LNCAP (cell line): ENCODE measurements at regions not wholly inside any gene's neighbourhood (a gene's known extent, or its start where the extent isn't known, plus 50 kb on each side); places are given as distances from the start of the nearest gene placed in this dataset.

Source experiments
- TF ChIP-seq, protein P1 (sequence below): fragments of 450-650 bp; IDR thresholded peaks from 2 replicates; pipeline ENCODE4 v1.5.1; 2017; ENCODE audit warnings: mild to moderate bottlenecking

GRCh38 chr2:207337234-207338219, 171.8 kb upstream of the KLF7 start:
- TF ChIP-seq, protein P1, sequence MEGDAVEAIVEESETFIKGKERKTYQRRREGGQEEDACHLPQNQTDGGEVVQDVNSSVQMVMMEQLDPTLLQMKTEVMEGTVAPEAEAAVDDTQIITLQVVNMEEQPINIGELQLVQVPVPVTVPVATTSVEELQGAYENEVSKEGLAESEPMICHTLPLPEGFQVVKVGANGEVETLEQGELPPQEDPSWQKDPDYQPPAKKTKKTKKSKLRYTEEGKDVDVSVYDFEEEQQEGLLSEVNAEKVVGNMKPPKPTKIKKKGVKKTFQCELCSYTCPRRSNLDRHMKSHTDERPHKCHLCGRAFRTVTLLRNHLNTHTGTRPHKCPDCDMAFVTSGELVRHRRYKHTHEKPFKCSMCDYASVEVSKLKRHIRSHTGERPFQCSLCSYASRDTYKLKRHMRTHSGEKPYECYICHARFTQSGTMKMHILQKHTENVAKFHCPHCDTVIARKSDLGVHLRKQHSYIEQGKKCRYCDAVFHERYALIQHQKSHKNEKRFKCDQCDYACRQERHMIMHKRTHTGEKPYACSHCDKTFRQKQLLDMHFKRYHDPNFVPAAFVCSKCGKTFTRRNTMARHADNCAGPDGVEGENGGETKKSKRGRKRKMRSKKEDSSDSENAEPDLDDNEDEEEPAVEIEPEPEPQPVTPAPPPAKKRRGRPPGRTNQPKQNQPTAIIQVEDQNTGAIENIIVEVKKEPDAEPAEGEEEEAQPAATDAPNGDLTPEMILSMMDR: no peak

GRCh38 chr2:207338220-207338607, 172.5 kb upstream of the KLF7 start:
- TF ChIP-seq, protein P1: no peak

- TF ChIP-seq, protein P1: no peak
Measured at GRCh38 chr2:207338610-207339009, 172.9 kb upstream of the KLF7 start.

GRCh38 chr2:207341112-207341750, 175.5 kb upstream of the KLF7 start:
- TF ChIP-seq, protein P1: no peak

GRCh38 chr2:207341804-207342203, 176.1 kb upstream of the KLF7 start:
- TF ChIP-seq, protein P1: peak; percentile 20; the same call in 1 of the 2 replicates

DNA sequence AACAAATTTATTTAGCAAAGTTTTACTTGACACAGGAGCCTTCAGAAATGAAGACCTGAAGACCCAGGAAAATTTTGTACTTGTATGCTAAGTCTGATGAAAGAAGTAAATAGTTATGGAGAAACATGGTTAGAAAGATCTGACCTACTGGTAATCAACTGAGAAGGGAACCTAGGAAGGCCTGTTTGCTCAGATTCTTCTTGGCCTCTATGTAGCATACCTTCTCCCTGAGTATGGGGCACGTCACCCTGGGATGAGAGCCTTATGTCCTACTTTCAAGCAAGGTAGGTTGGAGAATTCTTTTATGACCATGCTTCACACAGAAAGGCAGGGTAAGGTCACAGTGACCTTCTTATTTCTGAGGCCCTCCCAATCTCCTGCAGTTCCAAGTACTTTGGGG, 178.6 kb upstream of the CREB1 start:
- TF ChIP-seq, protein P1: no peak

GRCh38 chr2:207352978-207353671, 176.6 kb upstream of the CREB1 start:
- TF ChIP-seq, protein P1: no peak
